Testis (tissue), 2 donors: ENCODE measurements at regions not wholly inside any gene's neighbourhood (a gene's known extent, or its start where the extent isn't known, plus 50 kb on each side); places are given as distances from the start of the nearest gene placed in this dataset.
"Not testable (repeated sequence)": the region's sequence is repeated elsewhere in the genome, so short reads cannot be mapped to it uniquely, and the experiment has no call there.

Source experiments
- DNase-seq: peaks from one replicate; pipeline ENCODE4 v3.0.0-alpha.2; 2019
- H3K27ac ChIP-seq, 2 donors: fragments of 200-600 bp; sonication (generic); one replicate each; pipeline ENCODE4 v1.5.1; 2019
- H3K27me3 ChIP-seq: fragments of 200-600 bp; sonication (generic); one replicate; pipeline ENCODE4 v1.5.1; 2019
- H3K36me3 ChIP-seq: fragments of 200-600 bp; sonication (generic); one replicate; pipeline ENCODE4 v1.5.1; 2017; ENCODE audit warnings: low read depth; ENCODE audit errors: missing control alignments
- H3K4me1 ChIP-seq: fragments of 200-600 bp; sonication (generic); one replicate; pipeline ENCODE4 v1.5.1; 2019
- H3K4me3 ChIP-seq, 2 donors: fragments of 200-600 bp; sonication (generic); one replicate each; pipeline ENCODE4 v1.5.1; 2017 to 2019
- H3K9me3 ChIP-seq: fragments of 200-600 bp; sonication (generic); one replicate; pipeline ENCODE4 v1.5.1; 2017
- CTCF ChIP-seq, 3 experiments: fragments of 450-650 bp in 2 of 3; fragments of 200-600 bp in 1 of 3; sonication (generic) in 1 of 3; IDR thresholded peaks; one replicate each; pipeline ENCODE4 v1.5.1; 2016 to 2019; ENCODE audit warnings: antibody characterized with exemption in 3 of 3, mild to moderate bottlenecking in 2 of 3, moderate library complexity in 1 of 3
- POLR2A ChIP-seq: fragments of 450-650 bp; IDR thresholded peaks from one replicate; pipeline ENCODE4 v1.6.1; 2017; ENCODE audit warnings: antibody characterized with exemption, mild to moderate bottlenecking, moderate library complexity
- WGBS, 2 donors: methylation state at CpG; one replicate each; pipeline ENCODE4 v1.1.5; 2018; 5-methylcytosine and 5-hydroxymethylcytosine counted together
- intact Hi-C: fragments of 100-400 bp; cut with DNase I; formaldehyde crosslinking; loops from one replicate; pipeline ENCODE4 v1.15.1; 2023; ENCODE audit warnings: low total_unique reads

- H3K4me3 ChIP-seq: no peak overlapping the region
- TF ChIP-seq POLR2A (no peak), CTCF (IDR thresholded peaks at IDR 0.05) (no peak)
- intact Hi-C loops: no loop called here
- no peaks in the 10 kb centered on the region for H3K27me3 ChIP-seq
- H3K27ac ChIP-seq: peak overlapping the region; percentile 70 to 79
- peak; percentile 88 for DNase-seq
- H3K4me1 ChIP-seq: peaks cover 46% of the 10 kb centered on the region
- no peaks in the 10 kb centered on the region for H3K36me3 ChIP-seq
- H3K9me3 ChIP-seq: no peaks in the 10 kb centered on the region
- 12 to 41% methylated on average over 20 of the region's 20 CpGs for WGBS, 2 donors
Measured at GRCh38 chr22:27108425-27109114, 451.2 kb downstream of the MIAT start.

GRCh38 chr22:27109406-27109805 lies 452.0 kb downstream of the MIAT start:
- H3K27me3 ChIP-seq, DNase-seq, H3K9me3 ChIP-seq, H3K4me3 ChIP-seq, intact Hi-C loops, H3K36me3 ChIP-seq: not testable (repeated sequence)
- H3K27ac ChIP-seq: peak overlapping the region; percentile 70 to 79
- WGBS, 2 donors: 72 to 76% methylated on average over 2 of the region's 2 CpGs
- H3K4me1 ChIP-seq: peaks cover 46% of the 10 kb centered on the region

GRCh38 chr22:27110665-27111451 lies 453.5 kb downstream of the MIAT start:
- no peaks in the 10 kb centered on the region for H3K36me3 ChIP-seq
- no peak overlapping the region for H3K27ac ChIP-seq
- H3K4me3 ChIP-seq: no peak overlapping the region
- H3K27me3 ChIP-seq: no peaks in the 10 kb centered on the region
- no peaks in the 10 kb centered on the region for H3K9me3 ChIP-seq
- intact Hi-C loops: no loop called here
- 55 to 57% methylated on average over 4 to 12 of the region's 12 CpGs for WGBS, 2 donors
- TF ChIP-seq POLR2A (no peak), CTCF (IDR thresholded peaks at IDR 0.05) (no peak)
- DNase-seq: no peak
- peaks cover 43% of the 10 kb centered on the region for H3K4me1 ChIP-seq

- intact Hi-C loops: no loop called here
- Histone ChIP-seq H3K9me3 (no peaks in the 10 kb centered on the region), H3K27me3 (no peaks in the 10 kb centered on the region), H3K36me3 (no peaks in the 10 kb centered on the region), H3K4me1 (peaks cover 33% of the 10 kb centered on the region), H3K27ac (no peak overlapping the region), H3K4me3 (no peak overlapping the region)
- no peak for TF ChIP-seq CTCF (IDR thresholded peaks at IDR 0.05)
- no peak for TF ChIP-seq POLR2A
- 58 to 67% methylated on average over 7 of the region's 7 CpGs for WGBS, 2 donors
- DNase-seq: no peak
Measured at GRCh38 chr22:27111796-27112672, 454.6 kb downstream of the MIAT start.

GRCh38 chr22:27113211-27113635 lies 455.8 kb downstream of the MIAT start:
- WGBS, 2 donors: 55 to 58% methylated on average over 3 to 4 of the region's 4 CpGs
- peak overlapping the region; percentile 38 to 61 for H3K27ac ChIP-seq
- TF ChIP-seq POLR2A: no peak
- TF ChIP-seq CTCF (IDR thresholded peaks at IDR 0.05): no peak

More at GRCh38 chr22:27113211-27113635, 455.8 kb downstream of the MIAT start:
- Histone ChIP-seq H3K9me3 (no peaks in the 10 kb centered on the region), H3K4me3 (no peak overlapping the region), H3K4me1 (peaks cover 22% of the 10 kb centered on the region), H3K36me3 (no peaks in the 10 kb centered on the region), H3K27me3 (no peaks in the 10 kb centered on the region)
- peak; percentile 79 for DNase-seq
- intact Hi-C loops: no loop called here
